ENCODE measurements at regions not wholly inside any gene's neighbourhood (a gene's known extent, or its start where the extent isn't known, plus 50 kb on each side); places are given as distances from the start of the nearest gene placed in this dataset.

GRCh38 chrX:13096728-13097127 lies 52.3 kb upstream of the FAM9C start:
- TF ChIP-seq CTCF (IDR thresholded peaks at IDR 0.05), result no peak
- TF ChIP-seq REST (IDR thresholded peaks at IDR 0.05; ENCODE audit: insufficient read depth in 1 of 2, low read depth in 2 of 2, low read length in 1 of 2), result no peak
- TF ChIP-seq POLR2AphosphoS5 (IDR thresholded peaks at IDR 0.05; ENCODE audit: low read depth, low read length), result no peak
